ENCODE measurements at regions not wholly inside any gene's neighbourhood (a gene's known extent, or its start where the extent isn't known, plus 50 kb on each side); places are given as distances from the start of the nearest gene placed in this dataset.

GRCh38 chr2:150706561-150706960 is 219.1 kb upstream of the RND3 start:
- ATAC-seq: no peak
- Histone ChIP-seq H3K27me3 (no peaks in the 10 kb centered on the region), H3K4me3 (no peak overlapping the region), H3K9me3 (no peaks in the 10 kb centered on the region), H3K36me3 (no peaks in the 10 kb centered on the region), H3K4me1 (no peaks in the 10 kb centered on the region), H3K27ac (no peak overlapping the region)
- intact Hi-C loops (cut with DNase I): no loop called here
- no peak for DNase-seq
- TF ChIP-seq CTCF (IDR thresholded peaks at IDR 0.05): no peak

- Histone ChIP-seq H3K4me3 (no peak overlapping the region), H3K27ac (no peak overlapping the region), H3K36me3 (no peaks in the 10 kb centered on the region), H3K9me3 (no peaks in the 10 kb centered on the region), H3K4me1 (no peaks in the 10 kb centered on the region), H3K27me3 (no peaks in the 10 kb centered on the region)
- no peak for ATAC-seq
- DNase-seq: no peak
- intact Hi-C loops (cut with DNase I): no loop called here
- TF ChIP-seq CTCF (IDR thresholded peaks at IDR 0.05): no peak
Measured at GRCh38 chr2:150705767-150706166, 218.3 kb upstream of the RND3 start.

- TF ChIP-seq CTCF (IDR thresholded peaks at IDR 0.05): no peak
- intact Hi-C loops (cut with DNase I): no loop called here
- Histone ChIP-seq H3K9me3 (no peaks in the 10 kb centered on the region), H3K36me3 (no peaks in the 10 kb centered on the region), H3K4me3 (no peak overlapping the region), H3K27me3 (no peaks in the 10 kb centered on the region), H3K4me1 (no peaks in the 10 kb centered on the region), H3K27ac (no peak overlapping the region)
- ATAC-seq (no peak), DNase-seq (no peak)
Measured at GRCh38 chr2:150705357-150705756, 217.9 kb upstream of the RND3 start.

- no peak for TF ChIP-seq CTCF (IDR thresholded peaks at IDR 0.05)
- Histone ChIP-seq H3K27ac (no peak overlapping the region), H3K4me1 (no peaks in the 10 kb centered on the region), H3K27me3 (no peaks in the 10 kb centered on the region), H3K9me3 (no peaks in the 10 kb centered on the region), H3K4me3 (no peak overlapping the region), H3K36me3 (no peaks in the 10 kb centered on the region)
- DNase-seq (no peak), ATAC-seq (no peak)
- intact Hi-C loops (cut with DNase I): no loop called here
Measured at GRCh38 chr2:150702791-150703190, 215.3 kb upstream of the RND3 start.

GRCh38 chr2:150700666-150701580 is 213.5 kb upstream of the RND3 start:
- Histone ChIP-seq H3K9me3 (no peaks in the 10 kb centered on the region), H3K27me3 (no peaks in the 10 kb centered on the region), H3K4me3 (no peak overlapping the region), H3K4me1 (no peaks in the 10 kb centered on the region), H3K27ac (no peak overlapping the region), H3K36me3 (no peaks in the 10 kb centered on the region)
- intact Hi-C loops (cut with DNase I): no loop called here
- no peak for ATAC-seq
- DNase-seq: no peak
- TF ChIP-seq CTCF (IDR thresholded peaks at IDR 0.05): no peak

All from upper lobe of right lung (tissue), 1 donor.